ENCODE measurements at regions not wholly inside any gene's neighbourhood (a gene's known extent, or its start where the extent isn't known, plus 50 kb on each side); places are given as distances from the start of the nearest gene placed in this dataset.

GRCh38 chr21:38741092-38741949 lies 64.4 kb upstream of the ETS2 start:
- no peak for DNase-seq (ENCODE audit: low read depth in 3 of 3)

- DNase-seq (ENCODE audit: low read depth in 3 of 3) = no peak
Observed at GRCh38 chr21:38741950-38742256, 63.8 kb upstream of the ETS2 start.

GRCh38 chr21:38742580-38743260 lies 63.0 kb upstream of the ETS2 start:
- DNase-seq (ENCODE audit: low read depth in 3 of 3) = no peak

- no peak for DNase-seq (ENCODE audit: low read depth in 3 of 3)
Observed at GRCh38 chr21:38743772-38744529, 61.8 kb upstream of the ETS2 start.

- no peak for DNase-seq (ENCODE audit: low read depth in 3 of 3)
Observed at GRCh38 chr21:38744861-38745260, 60.9 kb upstream of the ETS2 start.

- DNase-seq (ENCODE audit: low read depth in 3 of 3) = no peak
Observed at GRCh38 chr21:38747810-38748209, 57.9 kb upstream of the ETS2 start.

GRCh38 chr21:38751379-38752050 lies 54.2 kb upstream of the ETS2 start:
- no peak for DNase-seq (ENCODE audit: low read depth in 3 of 3)

GRCh38 chr21:38752051-38752505 lies 53.7 kb upstream of the ETS2 start:
- no peak for DNase-seq (ENCODE audit: low read depth in 3 of 3)

GRCh38 chr21:38753114-38753513 lies 52.6 kb upstream of the ETS2 start:
- no peak for DNase-seq (ENCODE audit: low read depth in 3 of 3)

- DNase-seq (ENCODE audit: low read depth in 3 of 3) = no peak
Observed at GRCh38 chr21:38753557-38753971, 52.2 kb upstream of the ETS2 start.

Measured in stimulated activated CD4-positive, alpha-beta T cell treated with anti-CD3 and anti-CD28 coated beads, TNF-alpha, amount 100 ng/mL, for 48 hours (primary cell).